ENCODE measurements at regions not wholly inside any gene's neighbourhood (a gene's known extent, or its start where the extent isn't known, plus 50 kb on each side); places are given as distances from the start of the nearest gene placed in this dataset.

DNA sequence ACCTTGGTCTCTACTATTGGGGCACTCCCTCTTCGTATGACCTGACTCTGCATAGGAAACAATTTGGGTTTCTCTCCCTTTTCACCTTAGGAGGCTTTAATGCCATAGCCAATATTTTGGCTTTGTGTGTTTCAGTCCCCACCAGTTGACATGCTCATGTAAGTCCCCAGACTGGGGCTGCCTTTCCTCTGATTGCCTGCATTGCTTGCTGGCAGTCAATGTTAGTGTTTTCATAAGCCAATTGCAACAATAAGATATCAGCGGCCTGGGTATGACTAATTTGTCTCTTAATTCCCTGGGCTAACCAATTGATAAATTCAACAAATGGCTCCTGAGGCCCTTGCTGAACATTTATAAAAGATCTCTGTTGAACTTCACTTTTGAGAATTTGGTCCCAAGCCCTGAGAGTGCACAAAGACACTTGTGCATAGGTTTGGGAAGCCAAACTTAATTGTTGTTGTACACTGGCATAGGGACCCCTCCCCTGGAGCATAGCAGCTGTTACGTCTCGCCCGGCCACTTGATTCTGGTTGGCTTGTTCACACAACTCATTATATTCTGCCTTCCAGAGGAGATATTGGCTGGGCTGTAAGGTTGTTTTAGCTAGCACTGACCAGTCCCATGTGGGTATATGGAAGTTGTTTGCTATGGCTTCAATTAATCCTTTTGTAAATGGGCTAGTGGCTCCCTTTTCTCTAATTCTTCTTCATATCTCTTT lies 206.2 kb downstream of the PABPC4L start:
- DNase-seq = no peak
- no peak for ATAC-seq
- no peaks in the 10 kb centered on the region for H3K27me3 Mint-ChIP-seq
- H3K36me3 Mint-ChIP-seq = no peaks in the 10 kb centered on the region
- H3K9me3 Mint-ChIP-seq (ENCODE audit: low read depth) = peaks cover 8% of the 10 kb centered on the region
- CTCF ChIA-PET = no interaction called here
- H3K4me3 Mint-ChIP-seq = no peak overlapping the region
- H3K4me1 Mint-ChIP-seq = no peaks in the 10 kb centered on the region
- H3K27ac Mint-ChIP-seq = no peak overlapping the region

GRCh38 chr4:133982533-133983224 lies 218.9 kb downstream of the PABPC4L start:
- no peaks in the 10 kb centered on the region for H3K36me3 Mint-ChIP-seq
- no peak for ATAC-seq
- no peaks in the 10 kb centered on the region for H3K27me3 Mint-ChIP-seq
- no peak overlapping the region for H3K27ac Mint-ChIP-seq
- DNase-seq = no peak
- no peak overlapping the region for H3K4me3 Mint-ChIP-seq
- peaks cover 6% of the 10 kb centered on the region for H3K9me3 Mint-ChIP-seq (ENCODE audit: low read depth)
- CTCF ChIA-PET = no interaction called here
- H3K4me1 Mint-ChIP-seq = no peaks in the 10 kb centered on the region

GRCh38 chr4:133981327-133981726 lies 220.3 kb downstream of the PABPC4L start:
- CTCF ChIA-PET = no interaction called here
- H3K36me3 Mint-ChIP-seq = no peaks in the 10 kb centered on the region
- DNase-seq (no peak), ATAC-seq (no peak)
- H3K27me3 Mint-ChIP-seq = no peaks in the 10 kb centered on the region
- peaks cover 6% of the 10 kb centered on the region for H3K9me3 Mint-ChIP-seq (ENCODE audit: low read depth)
- H3K4me3 Mint-ChIP-seq = no peak overlapping the region
- no peak overlapping the region for H3K27ac Mint-ChIP-seq
- no peaks in the 10 kb centered on the region for H3K4me1 Mint-ChIP-seq

GRCh38 chr4:133972586-133972985 lies 229.0 kb downstream of the PABPC4L start:
- Mint-ChIP-seq H3K9me3 (ENCODE audit: low read depth) (no peaks in the 10 kb centered on the region), H3K36me3 (no peaks in the 10 kb centered on the region), H3K4me1 (no peaks in the 10 kb centered on the region), H3K27ac (no peak overlapping the region), H3K27me3 (no peaks in the 10 kb centered on the region), H3K4me3 (no peak overlapping the region)
- no peak for ATAC-seq
- CTCF ChIA-PET = no interaction called here
- DNase-seq = no peak

DNA sequence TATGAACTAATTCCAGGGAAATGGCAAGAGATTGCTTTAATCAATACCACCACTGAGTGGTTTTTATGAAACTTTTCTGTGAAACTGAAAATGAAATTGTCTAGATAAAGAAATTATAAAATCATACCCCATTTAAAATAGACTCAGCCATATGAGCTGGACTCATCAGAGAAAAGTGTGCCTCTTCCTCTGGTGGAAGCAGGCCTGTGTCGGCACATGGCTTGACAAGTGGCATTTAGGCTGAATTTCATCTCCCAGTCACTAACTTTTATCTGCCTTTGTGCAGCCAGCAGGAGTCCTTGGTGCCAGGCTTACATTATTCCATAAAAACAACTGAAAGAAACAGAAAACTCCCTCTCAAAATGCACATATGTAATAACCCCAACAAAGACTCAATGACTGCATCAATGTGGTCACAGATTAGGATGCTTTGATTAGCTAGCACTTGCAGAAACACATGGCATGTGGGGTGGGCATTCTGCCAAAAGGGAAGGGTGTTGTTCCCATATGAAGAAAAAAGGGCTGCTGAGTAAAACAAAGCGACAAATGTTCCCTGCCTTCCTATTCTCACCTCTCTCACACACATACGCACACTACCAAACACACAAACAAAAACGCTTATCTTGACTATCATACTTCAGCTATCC lies 232.3 kb downstream of the PABPC4L start:
- Mint-ChIP-seq H3K4me1 (no peaks in the 10 kb centered on the region), H3K27ac (no peak overlapping the region), H3K36me3 (no peaks in the 10 kb centered on the region), H3K9me3 (ENCODE audit: low read depth) (peaks cover 6% of the 10 kb centered on the region), H3K4me3 (no peak overlapping the region), H3K27me3 (no peaks in the 10 kb centered on the region)
- ATAC-seq (no peak), DNase-seq (no peak)
- CTCF ChIA-PET = no interaction called here

DNA sequence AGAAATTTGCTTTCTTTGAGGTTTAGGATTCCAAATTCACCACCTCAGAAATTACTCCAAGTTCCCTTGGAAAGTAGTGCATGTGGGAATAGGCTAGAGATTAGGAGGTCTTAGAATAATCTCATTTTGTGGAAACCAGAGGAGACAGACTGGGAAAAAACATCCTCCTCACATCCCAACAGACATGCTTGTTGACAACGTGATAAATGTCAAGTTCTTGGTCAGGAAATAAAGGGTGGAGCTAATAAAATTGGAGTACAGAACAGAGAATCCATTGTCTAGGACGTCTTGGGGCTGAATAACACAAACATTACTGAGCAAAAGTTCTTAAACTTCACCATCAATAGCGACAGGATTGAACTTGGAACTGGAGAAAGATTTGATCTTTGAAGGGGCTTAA lies 233.4 kb downstream of the PABPC4L start:
- CTCF ChIA-PET = no interaction called here
- no peaks in the 10 kb centered on the region for H3K4me1 Mint-ChIP-seq
- no peak overlapping the region for H3K27ac Mint-ChIP-seq
- H3K9me3 Mint-ChIP-seq (ENCODE audit: low read depth) = peaks cover 6% of the 10 kb centered on the region
- H3K27me3 Mint-ChIP-seq = no peaks in the 10 kb centered on the region
- no peak overlapping the region for H3K4me3 Mint-ChIP-seq
- no peaks in the 10 kb centered on the region for H3K36me3 Mint-ChIP-seq
- ATAC-seq = no peak
- DNase-seq = no peak

GRCh38 chr4:133960975-133961374 lies 240.6 kb downstream of the PABPC4L start:
- H3K27me3 Mint-ChIP-seq = no peaks in the 10 kb centered on the region
- DNase-seq (no peak), ATAC-seq (no peak)
- no peaks in the 10 kb centered on the region for H3K4me1 Mint-ChIP-seq
- H3K9me3 Mint-ChIP-seq (ENCODE audit: low read depth) = peaks cover 11% of the 10 kb centered on the region
- H3K4me3 Mint-ChIP-seq = no peak overlapping the region
- no peak overlapping the region for H3K27ac Mint-ChIP-seq
- no peaks in the 10 kb centered on the region for H3K36me3 Mint-ChIP-seq
- CTCF ChIA-PET = no interaction called here

DNA sequence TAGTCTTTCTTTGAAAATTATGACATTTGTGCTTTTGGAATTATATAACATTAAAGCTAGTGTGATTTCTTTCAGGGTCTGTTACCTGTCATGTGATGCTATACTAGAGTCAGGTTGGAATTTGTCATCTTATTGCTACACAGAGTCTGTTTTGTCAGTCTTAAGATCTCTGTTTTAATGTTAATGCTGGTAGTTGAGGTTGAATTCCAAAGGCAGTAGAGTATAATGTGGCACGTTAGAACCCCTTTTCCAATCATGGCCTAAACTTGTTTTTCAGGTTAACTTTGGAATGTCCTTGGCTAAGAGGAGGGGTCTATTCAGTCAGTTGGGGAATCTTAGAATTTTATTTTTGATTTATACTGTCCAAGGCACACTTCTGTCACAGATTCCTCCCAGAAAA lies 258.5 kb downstream of the PABPC4L start:
- Mint-ChIP-seq H3K36me3 (no peaks in the 10 kb centered on the region), H3K4me3 (no peak overlapping the region), H3K27ac (no peak overlapping the region), H3K27me3 (no peaks in the 10 kb centered on the region), H3K9me3 (ENCODE audit: low read depth) (no peaks in the 10 kb centered on the region), H3K4me1 (no peaks in the 10 kb centered on the region)
- ATAC-seq (no peak), DNase-seq (no peak)
- CTCF ChIA-PET = no interaction called here

- H3K27me3 Mint-ChIP-seq = no peaks in the 10 kb centered on the region
- CTCF ChIA-PET = no interaction called here
These were observed 263.5 kb downstream of the PABPC4L start for GRCh38 chr4:133938061-133938460.

DNA sequence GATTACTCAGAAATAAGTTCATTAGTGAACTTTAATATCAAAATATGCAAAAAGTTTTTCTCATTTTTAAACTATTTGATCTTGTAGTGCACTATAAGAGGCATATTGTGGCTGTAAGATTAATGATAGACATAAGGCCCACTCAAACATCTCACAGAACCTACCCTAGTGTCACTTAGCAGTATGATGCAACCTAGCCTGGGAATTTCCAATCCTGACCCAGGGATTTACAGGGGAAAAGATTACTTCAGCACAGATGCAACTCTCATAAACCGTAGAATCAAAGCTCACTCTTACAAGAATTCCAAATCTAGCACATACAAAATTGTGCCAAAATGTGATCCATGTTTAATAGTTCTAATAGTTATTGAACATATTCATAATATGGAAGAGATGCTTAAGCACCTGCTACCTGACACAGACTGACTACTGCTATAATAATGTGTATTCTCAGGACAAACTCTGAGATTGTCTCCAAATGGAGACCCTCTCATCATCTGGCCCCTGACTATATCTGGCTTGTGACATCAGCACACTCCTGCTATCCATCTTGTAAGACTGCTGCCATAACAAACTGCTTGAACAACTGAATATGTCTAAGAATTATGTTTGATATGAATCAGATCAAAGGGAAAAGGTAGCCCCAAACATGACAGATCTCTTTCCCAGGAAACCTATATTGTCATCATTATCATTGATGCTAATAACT lies 271.9 kb downstream of the PABPC4L start:
- peaks cover 8% of the 10 kb centered on the region for H3K9me3 Mint-ChIP-seq (ENCODE audit: low read depth)
- H3K4me3 Mint-ChIP-seq = no peak overlapping the region
- no peaks in the 10 kb centered on the region for H3K4me1 Mint-ChIP-seq
- no peak overlapping the region for H3K27ac Mint-ChIP-seq
- no peaks in the 10 kb centered on the region for H3K27me3 Mint-ChIP-seq
- DNase-seq (no peak), ATAC-seq (no peak)
- no peaks in the 10 kb centered on the region for H3K36me3 Mint-ChIP-seq
- CTCF ChIA-PET = no interaction called here

More at GRCh38 chr4:133938061-133938460, 263.5 kb downstream of the PABPC4L start:
- H3K9me3 Mint-ChIP-seq (ENCODE audit: low read depth) = peaks cover 3% of the 10 kb centered on the region
- ATAC-seq (no peak), DNase-seq (no peak)
- H3K4me1 Mint-ChIP-seq = no peaks in the 10 kb centered on the region
- no peak overlapping the region for H3K27ac Mint-ChIP-seq
- no peaks in the 10 kb centered on the region for H3K36me3 Mint-ChIP-seq
- H3K4me3 Mint-ChIP-seq = no peak overlapping the region

GRCh38 chr4:133921280-133922195 lies 280.1 kb downstream of the PABPC4L start:
- CTCF ChIA-PET = no interaction called here
- H3K4me3 Mint-ChIP-seq = no peak overlapping the region
- ATAC-seq = no peak

DNA sequence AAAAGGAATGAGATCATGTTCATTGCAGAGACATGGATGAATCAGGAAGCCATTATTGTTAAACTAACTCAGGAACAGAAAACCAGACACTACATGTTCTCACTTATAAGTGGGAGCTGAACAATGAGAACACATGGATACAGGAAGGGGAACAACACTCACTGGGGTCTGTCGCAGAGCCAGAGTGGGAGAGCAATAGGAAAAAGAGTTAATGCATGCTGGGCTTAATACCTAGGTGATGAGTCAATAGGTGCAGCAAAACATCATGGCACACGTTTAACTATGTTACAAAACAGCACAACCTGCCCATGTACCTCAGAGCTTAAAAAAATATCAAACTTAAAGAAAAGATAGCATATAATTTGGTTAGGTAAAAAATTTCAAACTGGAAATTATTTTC lies 281.4 kb downstream of the PABPC4L start:
- Mint-ChIP-seq H3K4me1 (no peaks in the 10 kb centered on the region), H3K27me3 (no peaks in the 10 kb centered on the region), H3K9me3 (ENCODE audit: low read depth) (no peaks in the 10 kb centered on the region), H3K36me3 (no peaks in the 10 kb centered on the region), H3K27ac (no peak overlapping the region), H3K4me3 (no peak overlapping the region)
- DNase-seq = no peak
- ATAC-seq = no peak
- CTCF ChIA-PET = no interaction called here

More at GRCh38 chr4:133921280-133922195, 280.1 kb downstream of the PABPC4L start:
- no peaks in the 10 kb centered on the region for H3K4me1 Mint-ChIP-seq
- DNase-seq = no peak
- no peaks in the 10 kb centered on the region for H3K27me3 Mint-ChIP-seq
- H3K27ac Mint-ChIP-seq = no peak overlapping the region
- no peaks in the 10 kb centered on the region for H3K9me3 Mint-ChIP-seq (ENCODE audit: low read depth)
- no peaks in the 10 kb centered on the region for H3K36me3 Mint-ChIP-seq

DNA sequence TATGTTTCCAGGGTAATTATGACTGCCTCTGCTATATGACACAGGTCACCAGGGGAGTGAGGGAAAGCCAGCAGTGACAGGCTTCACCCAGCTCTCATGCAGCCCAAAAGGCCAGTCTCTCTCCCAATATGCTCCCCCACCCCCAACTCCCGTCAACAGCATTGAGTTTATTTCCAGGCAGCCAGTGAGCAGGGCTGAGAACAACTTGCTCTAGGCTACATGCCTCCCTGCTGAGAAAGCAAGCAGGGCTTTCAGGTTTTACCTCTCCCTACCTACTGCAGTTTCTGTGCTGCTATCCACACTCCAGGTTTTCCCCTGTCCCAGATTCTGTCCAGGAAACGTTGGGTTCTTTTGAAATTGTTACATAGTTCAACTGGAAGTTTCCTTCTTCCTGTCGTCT lies 291.4 kb downstream of the PABPC4L start:
- Mint-ChIP-seq H3K9me3 (ENCODE audit: low read depth) (peaks cover 6% of the 10 kb centered on the region), H3K27me3 (no peaks in the 10 kb centered on the region), H3K4me1 (no peaks in the 10 kb centered on the region), H3K36me3 (no peaks in the 10 kb centered on the region), H3K4me3 (no peak overlapping the region), H3K27ac (no peak overlapping the region)
- CTCF ChIA-PET = no interaction called here
- ATAC-seq (no peak), DNase-seq (no peak)

Measured in activated CD8-positive, alpha-beta memory T cell treated with anti-CD3 and anti-CD28 coated beads, Interleukin-2, amount 10 ng/mL, durations not matched to agents 7 days and 5 days (primary cell).